HCT116 (cell line): ENCODE measurements at regions not wholly inside any gene's neighbourhood (a gene's known extent, or its start where the extent isn't known, plus 50 kb on each side); places are given as distances from the start of the nearest gene placed in this dataset.

Source experiments
- CEBPB ChIP-seq: IDR thresholded peaks from 2 replicates; pipeline ENCODE4 v1.6.1; 2012; ENCODE audit warnings: low read depth
- EGR1 ChIP-seq: IDR thresholded peaks from 2 replicates; pipeline ENCODE4 v1.6.1; 2012; ENCODE audit warnings: low read depth
- EZH2 ChIP-seq: fragments of 200-600 bp; sonication (generic); IDR thresholded peaks from 2 replicates; pipeline ENCODE4 v1.6.1; 2017; ENCODE audit warnings: antibody characterized with exemption, mixed run types
- EZH2phosphoT487 ChIP-seq: fragments of 200-600 bp; IDR thresholded peaks from 2 replicates; pipeline ENCODE4 v1.6.1; 2018; ENCODE audit warnings: antibody characterized with exemption, borderline replicate concordance
- POLR2A ChIP-seq: IDR thresholded peaks from 2 replicates; pipeline ENCODE4 v1.7.0; 2011; ENCODE audit warnings: borderline replicate concordance; ENCODE audit not compliant: insufficient read depth, insufficient read length; ENCODE audit errors: extremely low read depth
- POLR2AphosphoS5 ChIP-seq: IDR thresholded peaks from 2 replicates; pipeline ENCODE4 v1.6.1; 2011; ENCODE audit warnings: mild to moderate bottlenecking, low read depth, low read length, moderate library complexity
- RAD21 ChIP-seq: IDR thresholded peaks from 2 replicates; pipeline ENCODE4 v1.6.1; 2012; ENCODE audit warnings: low read depth, mild to moderate bottlenecking
- SIN3A ChIP-seq: IDR thresholded peaks from 2 replicates; pipeline ENCODE4 v1.6.1; 2012; ENCODE audit warnings: low read depth
- ZNF274 ChIP-seq: fragments of 200-500 bp; sonication (Bioruptor generic); IDR thresholded peaks from 2 replicates; pipeline ENCODE4 v1.6.1; 2014; ENCODE audit warnings: mild to moderate bottlenecking, low read depth, low read length, inconsistent platforms
- TF ChIP-seq, protein P1 (sequence below): IDR thresholded peaks from 2 replicates; pipeline ENCODE4 v1.6.1; 2011; ENCODE audit warnings: mild to moderate bottlenecking, low read length, moderate library complexity; ENCODE audit not compliant: insufficient replicate concordance; ENCODE audit errors: extremely low read depth
- TF ChIP-seq, protein P2 (sequence below), 3 experiments: fragments of 200-600 bp in 1 of 3; sonication (generic) in 1 of 3; IDR thresholded peaks in 2 of 3; conservative IDR thresholded peaks in 1 of 3; 2 replicates each; pipeline ENCODE4 v1.5.1; 2012 to 2017; ENCODE audit warnings: low read depth in 2 of 3, low read length in 2 of 3, antibody characterized with exemption in 1 of 3, borderline replicate concordance in 1 of 3, control low read depth in 1 of 3, mild to moderate bottlenecking in 1 of 3, mixed read lengths in 1 of 3, mixed run types in 1 of 3, moderate library complexity in 1 of 3; ENCODE audit not compliant: insufficient read depth in 1 of 3
- TF ChIP-seq, protein P3 (sequence below): IDR thresholded peaks from 2 replicates; pipeline ENCODE4 v1.6.1; 2012; ENCODE audit warnings: low read depth

DNA sequence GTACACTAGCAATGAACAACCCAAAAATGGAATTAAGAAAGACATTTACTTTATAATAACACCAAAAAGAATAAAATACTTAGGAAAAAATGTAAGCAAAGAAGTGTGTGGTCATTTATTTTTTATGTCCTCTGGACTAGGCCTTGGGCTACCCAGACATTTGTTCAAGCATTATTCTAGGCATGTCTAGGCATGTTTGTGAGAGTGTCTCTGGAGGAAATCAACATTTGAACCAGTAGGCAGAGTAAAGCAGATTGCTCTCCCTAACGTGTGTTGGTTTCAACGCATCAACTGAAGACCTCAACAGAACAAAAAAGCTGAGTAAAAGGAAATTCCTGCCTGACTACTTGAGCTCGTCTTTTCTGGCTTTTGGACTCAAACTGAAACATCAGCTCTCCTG lies 84.5 kb downstream of the ANKEF1 start:
- TF ChIP-seq EZH2phosphoT487 (no peak), POLR2AphosphoS5 (no peak), ZNF274 (no peak), CEBPB (no peak), EZH2 (no peak), RAD21 (no peak), POLR2A (no peak), EGR1 (no peak), SIN3A (no peak)
- TF ChIP-seq, protein P1, sequence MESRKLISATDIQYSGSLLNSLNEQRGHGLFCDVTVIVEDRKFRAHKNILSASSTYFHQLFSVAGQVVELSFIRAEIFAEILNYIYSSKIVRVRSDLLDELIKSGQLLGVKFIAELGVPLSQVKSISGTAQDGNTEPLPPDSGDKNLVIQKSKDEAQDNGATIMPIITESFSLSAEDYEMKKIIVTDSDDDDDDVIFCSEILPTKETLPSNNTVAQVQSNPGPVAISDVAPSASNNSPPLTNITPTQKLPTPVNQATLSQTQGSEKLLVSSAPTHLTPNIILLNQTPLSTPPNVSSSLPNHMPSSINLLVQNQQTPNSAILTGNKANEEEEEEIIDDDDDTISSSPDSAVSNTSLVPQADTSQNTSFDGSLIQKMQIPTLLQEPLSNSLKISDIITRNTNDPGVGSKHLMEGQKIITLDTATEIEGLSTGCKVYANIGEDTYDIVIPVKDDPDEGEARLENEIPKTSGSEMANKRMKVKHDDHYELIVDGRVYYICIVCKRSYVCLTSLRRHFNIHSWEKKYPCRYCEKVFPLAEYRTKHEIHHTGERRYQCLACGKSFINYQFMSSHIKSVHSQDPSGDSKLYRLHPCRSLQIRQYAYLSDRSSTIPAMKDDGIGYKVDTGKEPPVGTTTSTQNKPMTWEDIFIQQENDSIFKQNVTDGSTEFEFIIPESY = no peak
- TF ChIP-seq, protein P2, sequence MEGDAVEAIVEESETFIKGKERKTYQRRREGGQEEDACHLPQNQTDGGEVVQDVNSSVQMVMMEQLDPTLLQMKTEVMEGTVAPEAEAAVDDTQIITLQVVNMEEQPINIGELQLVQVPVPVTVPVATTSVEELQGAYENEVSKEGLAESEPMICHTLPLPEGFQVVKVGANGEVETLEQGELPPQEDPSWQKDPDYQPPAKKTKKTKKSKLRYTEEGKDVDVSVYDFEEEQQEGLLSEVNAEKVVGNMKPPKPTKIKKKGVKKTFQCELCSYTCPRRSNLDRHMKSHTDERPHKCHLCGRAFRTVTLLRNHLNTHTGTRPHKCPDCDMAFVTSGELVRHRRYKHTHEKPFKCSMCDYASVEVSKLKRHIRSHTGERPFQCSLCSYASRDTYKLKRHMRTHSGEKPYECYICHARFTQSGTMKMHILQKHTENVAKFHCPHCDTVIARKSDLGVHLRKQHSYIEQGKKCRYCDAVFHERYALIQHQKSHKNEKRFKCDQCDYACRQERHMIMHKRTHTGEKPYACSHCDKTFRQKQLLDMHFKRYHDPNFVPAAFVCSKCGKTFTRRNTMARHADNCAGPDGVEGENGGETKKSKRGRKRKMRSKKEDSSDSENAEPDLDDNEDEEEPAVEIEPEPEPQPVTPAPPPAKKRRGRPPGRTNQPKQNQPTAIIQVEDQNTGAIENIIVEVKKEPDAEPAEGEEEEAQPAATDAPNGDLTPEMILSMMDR (IDR thresholded peaks at IDR 0.05 in 2 of 3, conservative IDR thresholded peaks at IDR 0.05 in 1 of 3; ENCODE audit: borderline replicate concordance in 1 of 3, insufficient read depth in 1 of 3, low read depth in 2 of 3, low read length in 2 of 3) = no peak
- TF ChIP-seq, protein P3, sequence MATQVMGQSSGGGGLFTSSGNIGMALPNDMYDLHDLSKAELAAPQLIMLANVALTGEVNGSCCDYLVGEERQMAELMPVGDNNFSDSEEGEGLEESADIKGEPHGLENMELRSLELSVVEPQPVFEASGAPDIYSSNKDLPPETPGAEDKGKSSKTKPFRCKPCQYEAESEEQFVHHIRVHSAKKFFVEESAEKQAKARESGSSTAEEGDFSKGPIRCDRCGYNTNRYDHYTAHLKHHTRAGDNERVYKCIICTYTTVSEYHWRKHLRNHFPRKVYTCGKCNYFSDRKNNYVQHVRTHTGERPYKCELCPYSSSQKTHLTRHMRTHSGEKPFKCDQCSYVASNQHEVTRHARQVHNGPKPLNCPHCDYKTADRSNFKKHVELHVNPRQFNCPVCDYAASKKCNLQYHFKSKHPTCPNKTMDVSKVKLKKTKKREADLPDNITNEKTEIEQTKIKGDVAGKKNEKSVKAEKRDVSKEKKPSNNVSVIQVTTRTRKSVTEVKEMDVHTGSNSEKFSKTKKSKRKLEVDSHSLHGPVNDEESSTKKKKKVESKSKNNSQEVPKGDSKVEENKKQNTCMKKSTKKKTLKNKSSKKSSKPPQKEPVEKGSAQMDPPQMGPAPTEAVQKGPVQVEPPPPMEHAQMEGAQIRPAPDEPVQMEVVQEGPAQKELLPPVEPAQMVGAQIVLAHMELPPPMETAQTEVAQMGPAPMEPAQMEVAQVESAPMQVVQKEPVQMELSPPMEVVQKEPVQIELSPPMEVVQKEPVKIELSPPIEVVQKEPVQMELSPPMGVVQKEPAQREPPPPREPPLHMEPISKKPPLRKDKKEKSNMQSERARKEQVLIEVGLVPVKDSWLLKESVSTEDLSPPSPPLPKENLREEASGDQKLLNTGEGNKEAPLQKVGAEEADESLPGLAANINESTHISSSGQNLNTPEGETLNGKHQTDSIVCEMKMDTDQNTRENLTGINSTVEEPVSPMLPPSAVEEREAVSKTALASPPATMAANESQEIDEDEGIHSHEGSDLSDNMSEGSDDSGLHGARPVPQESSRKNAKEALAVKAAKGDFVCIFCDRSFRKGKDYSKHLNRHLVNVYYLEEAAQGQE = no peak
